ENCODE measurements at regions not wholly inside any gene's neighbourhood (a gene's known extent, or its start where the extent isn't known, plus 50 kb on each side); places are given as distances from the start of the nearest gene placed in this dataset.

DNA sequence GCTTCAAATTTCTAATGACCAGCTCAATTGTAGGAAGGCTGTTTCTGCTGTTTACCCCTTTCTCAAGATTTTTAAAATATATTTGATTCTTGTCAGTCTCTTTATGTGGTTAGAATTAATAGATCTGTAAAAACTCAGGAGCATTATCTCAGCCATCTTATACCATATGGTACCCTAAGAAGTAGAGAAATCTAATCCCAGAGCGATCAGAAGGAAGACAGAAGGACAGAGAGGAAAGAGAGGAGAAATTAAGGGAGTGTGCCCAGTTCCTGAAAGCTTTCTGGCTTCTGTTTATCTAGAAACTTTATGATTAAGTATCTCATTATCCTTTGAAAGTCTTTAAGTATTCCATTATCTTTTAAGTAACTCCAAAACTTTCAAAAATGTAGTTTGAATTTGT, 152.1 kb upstream of the NAV3 start:
- H2AK5ac ChIP-seq (ENCODE audit: insufficient read length, low read length): no peak overlapping the region
- H3K23ac ChIP-seq (ENCODE audit: insufficient read length, low read depth, low read length): no peak overlapping the region
- H3K4me1 ChIP-seq (ENCODE audit: insufficient read depth, low read length): no peaks in the 10 kb centered on the region
- Mint-ChIP-seq H3K9me3 (no peaks in the 10 kb centered on the region), H3K27me3 (ENCODE audit: low read depth) (peaks cover 8% of the 10 kb centered on the region), H3K4me3 (no peak overlapping the region), H3K4me1 (peaks cover 3 to 4% of the 10 kb centered on the region in 2 experiments), H3K27ac (no peak overlapping the region), H3K36me3 (ENCODE audit: insufficient read depth in 1 of 3, low read depth in 3 of 3) (no peaks in the 10 kb centered on the region)
- no peak overlapping the region for H2BK20ac ChIP-seq (ENCODE audit: low read depth, low read length, poor library complexity, severe bottlenecking)
- H3K56ac ChIP-seq (ENCODE audit: insufficient read length, low read depth, low read length): no peak overlapping the region
- H4K20me1 ChIP-seq (ENCODE audit: control insufficient read depth, insufficient read depth, insufficient read length): no peaks in the 10 kb centered on the region
- H3K18ac ChIP-seq (ENCODE audit: insufficient read length, low read depth, low read length): no peak overlapping the region
- TF ChIP-seq, protein P1, sequence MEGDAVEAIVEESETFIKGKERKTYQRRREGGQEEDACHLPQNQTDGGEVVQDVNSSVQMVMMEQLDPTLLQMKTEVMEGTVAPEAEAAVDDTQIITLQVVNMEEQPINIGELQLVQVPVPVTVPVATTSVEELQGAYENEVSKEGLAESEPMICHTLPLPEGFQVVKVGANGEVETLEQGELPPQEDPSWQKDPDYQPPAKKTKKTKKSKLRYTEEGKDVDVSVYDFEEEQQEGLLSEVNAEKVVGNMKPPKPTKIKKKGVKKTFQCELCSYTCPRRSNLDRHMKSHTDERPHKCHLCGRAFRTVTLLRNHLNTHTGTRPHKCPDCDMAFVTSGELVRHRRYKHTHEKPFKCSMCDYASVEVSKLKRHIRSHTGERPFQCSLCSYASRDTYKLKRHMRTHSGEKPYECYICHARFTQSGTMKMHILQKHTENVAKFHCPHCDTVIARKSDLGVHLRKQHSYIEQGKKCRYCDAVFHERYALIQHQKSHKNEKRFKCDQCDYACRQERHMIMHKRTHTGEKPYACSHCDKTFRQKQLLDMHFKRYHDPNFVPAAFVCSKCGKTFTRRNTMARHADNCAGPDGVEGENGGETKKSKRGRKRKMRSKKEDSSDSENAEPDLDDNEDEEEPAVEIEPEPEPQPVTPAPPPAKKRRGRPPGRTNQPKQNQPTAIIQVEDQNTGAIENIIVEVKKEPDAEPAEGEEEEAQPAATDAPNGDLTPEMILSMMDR (conservative IDR thresholded peaks at IDR 0.05): no peak
- H4K91ac ChIP-seq (ENCODE audit: insufficient read length, low read depth, low read length): no peak overlapping the region
- no peak overlapping the region for H3K4ac ChIP-seq (ENCODE audit: low read depth, low read length)
- H2BK12ac ChIP-seq (ENCODE audit: insufficient read length, low read depth, low read length): no peak overlapping the region
- H4K5ac ChIP-seq (ENCODE audit: insufficient read length, low read depth, low read length): no peak overlapping the region
- no peak overlapping the region for H3K9ac ChIP-seq (ENCODE audit: extremely low read depth, insufficient read length, low read length)
- H2BK15ac ChIP-seq (ENCODE audit: low read depth, low read length): no peak overlapping the region
- H3K14ac ChIP-seq (ENCODE audit: insufficient read depth, low read length): no peak overlapping the region
- H3K27ac ChIP-seq (ENCODE audit: insufficient read length, low read depth, low read length): no peak overlapping the region
- H3K79me2 ChIP-seq (ENCODE audit: insufficient read depth, low read length): no peaks in the 10 kb centered on the region
- H3K79me1 ChIP-seq (ENCODE audit: insufficient read depth, low read depth, low read length, poor library complexity, severe bottlenecking): no peaks in the 10 kb centered on the region
- peaks cover 2% of the 10 kb centered on the region; the same call in 1 of the 2 replicates for H3K27me3 ChIP-seq (ENCODE audit: insufficient read depth, low read length)
- no peak for DNase-seq
- H2AFZ ChIP-seq (ENCODE audit: low read length): no peak overlapping the region
- WGBS (ENCODE audit: extremely low coverage, insufficient read length, low lambda C conversion rate): no CpG with 5 or more reads among the region's 1 CpG
- H3T11ph ChIP-seq (ENCODE audit: low read length): no peak overlapping the region
- H2BK120ac ChIP-seq (ENCODE audit: low read depth, low read length, poor library complexity, severe bottlenecking): no peak overlapping the region
- no peak overlapping the region for H2BK5ac ChIP-seq (ENCODE audit: insufficient read length, low read length)
- no peaks in the 10 kb centered on the region for H3K23me2 ChIP-seq (ENCODE audit: insufficient read length, low read depth, low read length, poor library complexity, severe bottlenecking)
- no peak overlapping the region for H4K8ac ChIP-seq (replicated peaks; ENCODE audit: insufficient read length, low read depth, low read length)
- H3K4me2 ChIP-seq (ENCODE audit: insufficient read depth, insufficient read length, low read length): no peak overlapping the region
- H3K9me3 ChIP-seq (ENCODE audit: control insufficient read depth, low read depth, low read length): no peaks in the 10 kb centered on the region
